ENCODE measurements at regions not wholly inside any gene's neighbourhood (a gene's known extent, or its start where the extent isn't known, plus 50 kb on each side); places are given as distances from the start of the nearest gene placed in this dataset.
"Not testable (repeated sequence)": the region's sequence is repeated elsewhere in the genome, so short reads cannot be mapped to it uniquely, and the experiment has no call there.

DNA sequence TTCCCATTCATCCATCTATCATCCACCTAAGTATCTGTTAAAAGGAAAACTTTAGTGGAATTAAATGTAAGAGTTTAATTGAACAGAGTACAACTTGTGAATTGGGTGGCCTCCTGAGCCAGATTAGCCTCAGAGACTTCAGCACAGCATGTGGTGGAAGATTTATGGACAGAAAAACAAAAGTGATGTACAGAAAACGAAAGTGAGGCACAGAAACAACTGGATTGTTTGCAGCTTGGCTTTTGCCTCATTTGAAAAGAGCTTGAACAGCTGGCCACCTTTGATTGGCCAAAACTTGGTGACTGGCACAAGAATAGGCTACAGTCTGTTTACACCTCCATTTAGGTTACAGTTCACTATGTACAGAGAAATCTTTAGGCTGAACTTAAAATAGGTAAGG, 1463.4 kb upstream of the CELF2 start:
- DNase-seq (ENCODE audit: low read depth in 2 of 3, low spot score in 2 of 3): no peak

DNA sequence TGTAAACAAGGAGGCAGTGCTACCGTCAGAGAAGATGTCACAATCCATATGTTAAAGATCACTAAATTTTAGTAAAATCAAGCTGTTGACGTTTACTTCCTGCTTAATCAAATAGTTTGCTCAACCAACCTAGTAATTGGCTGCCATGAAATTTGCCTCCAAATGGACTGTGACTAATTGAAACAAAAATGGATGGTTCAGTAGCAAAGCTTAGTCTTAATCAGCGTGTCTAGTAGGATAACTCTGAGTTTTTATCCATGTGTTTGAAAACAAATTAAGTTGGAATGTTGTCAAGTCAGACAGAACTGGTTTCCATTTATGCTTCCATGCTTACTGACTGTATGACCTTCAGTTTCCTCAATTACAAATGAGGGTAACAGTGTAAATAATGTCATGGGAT, 1456.7 kb upstream of the CELF2 start:
- DNase-seq (ENCODE audit: low read depth in 2 of 3, low spot score in 2 of 3): no peak

DNA sequence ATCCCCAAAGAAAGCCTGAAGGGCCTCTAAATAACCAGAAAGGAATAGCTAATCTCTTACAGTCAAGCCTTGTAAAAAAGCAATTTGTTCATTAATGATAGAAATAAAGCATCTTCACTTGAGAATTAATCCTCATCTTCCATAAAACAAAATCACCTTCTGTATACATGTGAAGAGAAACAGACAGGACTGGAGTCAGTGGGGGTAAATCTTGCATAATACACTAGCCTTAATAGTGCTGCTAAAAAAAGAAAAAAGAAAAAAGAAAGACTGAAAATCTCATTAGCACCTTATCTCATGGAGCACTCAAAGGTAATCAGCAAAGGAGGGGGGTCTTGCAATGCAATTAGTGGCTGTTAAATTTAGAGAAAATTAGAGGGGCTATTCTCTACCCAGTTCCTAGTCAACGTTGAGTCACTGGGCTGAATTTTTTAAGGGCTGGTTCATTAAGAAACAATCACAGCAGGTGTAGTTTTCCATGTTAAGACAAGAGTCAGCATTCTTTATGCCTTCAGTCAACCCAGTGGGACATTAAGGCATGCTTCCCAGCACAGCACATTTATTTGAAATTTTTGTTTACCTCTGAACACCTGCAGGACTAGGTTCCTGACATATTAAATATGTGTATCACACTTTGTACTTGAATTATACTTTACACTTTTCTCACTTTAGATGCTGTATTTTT, 1455.7 kb upstream of the CELF2 start:
- DNase-seq (ENCODE audit: low read depth in 2 of 3, low spot score in 2 of 3): no peak

DNA sequence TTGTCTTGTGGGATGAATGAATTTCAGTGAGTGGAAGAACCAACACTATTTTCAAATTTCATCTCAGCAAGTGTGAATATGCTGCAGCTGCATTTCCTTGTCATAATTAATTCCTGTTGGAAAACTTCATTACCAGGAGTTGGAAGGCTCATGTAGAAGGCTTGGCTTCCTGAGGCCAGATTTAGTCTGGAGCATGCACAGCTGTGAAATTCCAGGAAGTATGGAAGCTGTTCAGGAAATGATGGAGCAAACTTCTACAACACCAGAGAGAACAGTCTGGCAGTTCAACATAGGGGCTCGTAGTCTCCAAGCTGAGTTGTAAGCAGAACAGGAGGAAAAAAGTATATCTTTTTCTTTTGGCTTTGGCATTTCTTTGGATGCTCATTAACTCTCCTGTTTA, 1439.9 kb upstream of the CELF2 start:
- no peak for DNase-seq (ENCODE audit: low read depth in 2 of 3, low spot score in 2 of 3)

DNA sequence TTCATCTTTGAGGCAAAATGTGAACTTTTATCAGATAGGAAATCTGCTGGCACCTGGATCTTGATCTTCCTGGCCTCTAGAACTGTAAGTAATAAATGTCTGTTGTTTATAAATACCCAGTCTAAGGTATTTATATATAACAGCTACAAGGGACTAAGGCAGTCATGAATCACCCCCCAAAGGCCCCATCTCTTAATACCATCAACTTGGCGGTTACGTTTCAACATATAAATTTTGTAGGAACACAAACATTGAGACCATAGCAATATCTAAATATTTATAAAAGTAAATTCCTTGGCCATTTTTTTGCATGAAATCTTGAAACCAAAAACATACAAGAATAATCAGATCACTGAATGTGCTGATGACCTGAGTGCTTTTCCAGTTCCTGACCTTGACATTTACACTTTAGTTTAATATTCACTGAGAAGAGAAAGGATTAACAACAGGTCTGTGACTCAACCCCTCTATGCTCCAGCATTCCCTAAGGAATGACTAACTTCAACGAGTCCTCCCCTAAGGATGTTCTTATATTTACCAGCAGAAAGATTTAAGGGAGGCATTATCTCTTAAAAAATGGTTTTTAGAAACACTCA, 1438.5 kb upstream of the CELF2 start:
- no peak for DNase-seq (ENCODE audit: low read depth in 2 of 3, low spot score in 2 of 3)

DNA sequence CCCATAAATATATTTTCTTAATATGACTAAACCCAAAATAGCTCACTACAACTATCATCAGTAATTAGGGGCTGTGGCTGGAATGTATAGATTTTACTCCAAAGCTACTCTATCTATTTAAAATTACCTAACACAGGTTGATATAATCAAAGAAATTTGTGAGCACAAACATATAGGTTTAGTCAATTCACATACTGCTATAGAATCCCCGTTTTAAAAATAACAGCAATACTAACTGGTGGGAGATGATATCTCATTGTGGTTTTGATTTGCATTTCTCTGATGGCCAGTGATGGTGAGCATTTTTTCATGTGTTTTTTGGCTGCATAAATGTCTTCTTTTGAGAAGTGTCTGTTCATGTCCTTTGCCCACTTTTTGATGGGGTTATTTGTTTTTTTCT, 1434.9 kb upstream of the CELF2 start:
- DNase-seq (ENCODE audit: low read depth in 2 of 3, low spot score in 2 of 3): not testable (repeated sequence)

DNA sequence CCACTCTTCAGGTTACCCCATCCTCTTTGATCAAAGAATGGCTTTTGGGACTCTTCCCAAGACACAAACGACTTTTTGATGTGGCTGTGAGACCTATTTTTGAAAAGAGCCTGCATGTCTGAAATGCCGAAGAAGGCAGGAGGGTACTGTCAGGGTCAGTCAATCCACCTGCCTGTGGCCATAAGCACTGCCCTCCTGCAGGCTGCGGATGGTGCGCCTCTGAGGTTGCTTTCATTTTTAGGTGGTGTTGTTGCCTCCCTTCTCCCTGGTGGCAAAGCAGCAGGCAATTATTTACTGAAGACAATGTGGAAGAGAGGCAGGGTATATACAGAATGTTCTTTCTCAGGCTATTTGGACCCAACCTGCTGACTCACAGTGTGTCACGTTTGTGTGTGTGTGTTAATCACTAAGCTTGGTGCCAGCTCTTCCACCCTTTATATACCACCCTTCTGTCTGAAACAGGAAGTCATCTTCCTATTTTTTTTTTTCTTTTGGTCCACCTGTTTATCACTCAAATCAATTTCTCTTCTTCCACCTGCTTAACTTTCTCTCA, 1421.2 kb upstream of the CELF2 start:
- DNase-seq (ENCODE audit: low read depth in 2 of 3, low spot score in 2 of 3): no peak

DNA sequence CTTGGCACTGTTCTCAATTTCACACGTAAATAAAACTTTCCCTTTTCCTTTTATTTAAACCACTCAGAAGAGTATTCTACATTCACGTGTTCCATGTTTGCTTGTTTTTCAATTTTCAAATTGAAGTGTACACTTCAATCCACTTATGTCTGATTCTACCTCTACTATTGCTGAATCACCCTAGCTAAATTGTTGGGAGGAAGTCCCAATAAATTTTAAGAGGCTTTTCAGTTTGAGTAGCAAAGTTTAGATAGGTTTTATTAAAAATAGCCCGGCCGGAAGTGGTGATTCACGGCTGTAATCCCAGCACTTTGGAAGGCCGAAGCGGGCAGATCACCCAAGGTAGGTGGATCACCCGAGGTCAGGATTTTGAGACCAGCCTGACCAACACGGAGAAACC, 1414.7 kb upstream of the CELF2 start:
- DNase-seq (ENCODE audit: low read depth in 2 of 3, low spot score in 2 of 3): no peak

DNA sequence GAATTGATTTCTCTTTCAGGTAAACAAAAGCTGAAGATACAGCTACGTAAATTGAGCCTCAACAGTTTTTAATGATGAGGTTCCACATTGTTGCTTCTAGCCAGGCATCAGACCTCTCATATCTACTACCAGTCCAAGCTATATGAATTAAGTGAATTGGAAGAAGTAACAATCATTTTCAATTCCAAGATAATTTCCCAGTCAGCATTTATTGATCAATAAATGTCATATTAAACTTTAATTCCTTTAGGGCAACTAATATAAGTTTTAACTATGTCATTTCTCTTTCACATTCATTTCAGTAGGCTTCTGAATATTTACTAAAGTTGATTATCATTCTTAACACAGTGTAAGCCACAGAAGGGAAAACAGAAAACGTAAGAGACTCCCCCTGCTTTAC, 1413.7 kb upstream of the CELF2 start:
- DNase-seq (ENCODE audit: low read depth in 2 of 3, low spot score in 2 of 3): no peak

DNA sequence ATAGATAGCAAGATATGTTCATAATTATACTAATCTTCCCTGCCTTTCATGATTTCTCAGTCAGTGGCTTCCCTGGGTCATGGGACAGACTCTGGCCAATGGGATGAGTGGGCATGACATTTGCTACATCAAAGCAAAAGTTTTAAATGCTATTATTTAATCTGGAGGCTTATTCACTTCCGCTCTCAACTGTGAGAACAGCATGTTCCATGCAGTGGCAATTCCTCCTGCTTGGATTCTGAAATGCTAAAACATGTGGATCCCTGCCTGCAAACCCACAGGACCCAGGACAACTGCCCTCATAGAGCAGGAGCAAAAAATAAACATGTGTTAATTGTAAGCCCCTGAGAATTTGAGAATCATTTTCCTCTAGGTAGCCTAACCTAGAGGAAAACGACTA, 1412.4 kb upstream of the CELF2 start:
- no peak for DNase-seq (ENCODE audit: low read depth in 2 of 3, low spot score in 2 of 3)

DNA sequence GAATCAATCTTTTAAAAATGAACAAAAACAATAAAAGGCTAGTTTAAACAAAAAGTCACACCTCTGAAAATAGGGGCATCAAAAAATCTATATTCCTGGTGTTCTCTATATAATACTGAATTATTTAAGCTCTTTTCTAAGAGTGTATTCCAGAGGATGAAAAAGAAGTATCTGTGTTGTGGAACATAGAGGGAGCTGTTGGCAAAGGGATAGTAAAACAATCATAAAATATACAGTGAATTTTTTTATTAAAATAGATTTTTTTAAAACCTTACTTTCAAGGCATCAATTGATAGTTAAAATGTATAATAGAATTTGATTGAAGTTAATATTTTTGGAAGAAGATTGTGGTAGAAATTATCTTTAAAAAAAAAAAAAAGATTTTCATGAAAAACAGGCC, 1409.1 kb upstream of the CELF2 start:
- DNase-seq (ENCODE audit: low read depth in 2 of 3, low spot score in 2 of 3): no peak

DNA sequence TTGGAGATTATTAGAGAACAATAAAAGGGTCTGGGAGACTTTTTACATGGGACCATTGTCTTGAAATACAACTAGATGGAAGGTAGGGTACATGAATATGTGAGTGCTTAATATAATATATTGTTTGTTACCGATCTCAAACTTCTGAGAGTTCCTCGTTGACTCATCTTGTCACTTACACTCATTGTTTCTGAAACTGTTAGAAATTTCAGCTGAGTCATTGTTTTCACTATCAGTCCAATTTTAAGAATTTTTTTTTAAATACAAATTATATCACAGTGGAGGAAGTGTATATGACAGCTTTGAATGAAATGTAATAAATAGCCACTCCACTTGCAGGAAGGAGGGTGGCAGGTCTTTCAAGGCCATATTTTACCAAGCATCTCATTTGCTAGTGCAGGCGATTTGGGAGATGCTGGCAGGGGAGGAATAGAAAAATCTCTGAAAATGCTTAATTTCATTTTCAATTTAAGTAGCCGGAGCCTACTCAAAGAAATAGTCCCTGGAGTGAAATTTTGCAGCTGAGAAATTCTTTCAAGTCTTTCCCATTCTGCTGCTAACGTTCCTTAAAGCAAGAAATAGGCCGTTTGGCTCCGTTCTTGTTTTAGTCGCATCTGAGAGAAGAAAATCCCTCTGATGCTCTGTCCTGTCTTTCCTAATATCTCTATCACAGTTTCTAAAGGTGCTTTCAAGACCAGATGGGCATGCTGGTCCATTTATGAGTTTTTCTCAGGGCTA, 1404.2 kb upstream of the CELF2 start:
- no peak for DNase-seq (ENCODE audit: low read depth in 2 of 3, low spot score in 2 of 3)

DNA sequence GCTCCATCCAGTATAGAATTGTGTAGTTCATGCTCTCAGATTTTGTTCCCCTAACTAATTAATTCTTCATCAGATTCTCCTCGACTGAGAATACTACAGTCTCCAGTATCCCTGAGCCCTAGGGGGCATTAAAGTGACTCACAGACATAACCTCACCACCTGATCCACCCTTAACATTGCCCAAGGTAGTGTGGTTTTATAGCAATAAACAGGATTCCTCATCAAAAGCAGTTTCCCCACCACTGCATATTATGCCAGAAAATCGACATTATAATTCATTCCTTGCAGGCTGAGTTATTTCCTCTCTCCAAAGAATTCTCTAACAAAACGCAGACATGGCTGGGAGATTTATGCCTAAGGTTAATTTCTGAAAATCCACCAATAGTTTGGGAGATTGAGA, 1402.5 kb upstream of the CELF2 start:
- no peak for DNase-seq (ENCODE audit: low read depth in 2 of 3, low spot score in 2 of 3)

DNA sequence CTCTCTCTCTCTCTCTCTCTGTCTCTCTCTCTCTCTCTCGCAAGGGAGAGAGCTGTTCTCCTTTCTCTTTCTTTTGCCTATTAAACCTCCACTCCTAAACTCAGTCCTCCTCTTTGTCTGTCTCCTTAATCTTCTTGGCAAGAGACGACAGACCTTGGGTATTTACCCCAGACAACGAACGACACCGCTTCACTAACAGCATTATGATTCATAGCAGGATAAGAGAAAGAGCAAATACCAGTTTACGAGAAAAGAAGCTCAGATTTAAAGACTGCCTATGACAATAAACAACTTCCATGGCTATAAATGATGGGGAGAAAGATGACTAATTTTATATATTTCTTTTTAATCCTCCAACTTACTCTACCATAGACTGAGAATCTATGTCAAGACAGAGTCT, 1396.5 kb upstream of the CELF2 start:
- DNase-seq (ENCODE audit: low read depth in 2 of 3, low spot score in 2 of 3): no peak

DNA sequence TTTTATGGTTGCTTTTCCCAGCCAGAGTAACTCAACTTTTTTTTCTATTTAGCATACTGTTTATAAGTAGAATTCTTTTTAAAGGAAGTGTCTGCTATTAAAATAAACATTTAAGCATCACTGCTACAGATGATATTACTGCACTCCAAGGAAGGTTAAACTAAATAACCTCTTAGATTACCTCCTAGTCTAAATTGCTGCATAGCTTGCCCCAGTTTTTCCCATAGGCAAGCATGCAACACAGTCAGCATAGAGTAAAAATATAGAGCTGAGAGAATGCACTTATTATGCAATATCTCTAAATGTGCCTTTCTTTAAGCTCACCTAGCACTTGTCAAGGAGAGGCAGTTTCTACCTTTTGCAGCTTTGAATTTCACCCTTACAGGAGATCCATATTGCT, 1392.4 kb upstream of the CELF2 start:
- no peak for DNase-seq (ENCODE audit: low read depth in 2 of 3, low spot score in 2 of 3)

DNA sequence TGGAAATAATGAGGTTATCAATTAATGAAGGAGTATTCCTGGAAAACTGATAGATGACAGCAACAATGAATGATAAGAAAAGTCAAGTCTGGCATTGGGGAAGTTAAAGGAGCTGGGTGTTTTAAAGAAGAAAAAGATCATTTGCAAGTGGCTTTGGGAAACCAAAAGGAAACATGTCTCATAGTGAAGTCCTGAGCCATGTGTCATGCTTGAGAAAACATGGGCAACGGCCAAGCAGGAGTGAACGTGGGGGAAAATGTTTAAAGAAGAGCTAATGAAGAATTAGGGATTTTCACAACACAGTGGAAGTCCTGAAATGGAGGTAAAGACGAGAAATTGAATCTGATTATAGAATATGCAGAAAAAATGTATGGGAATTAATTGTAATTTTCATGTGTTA, 1383.2 kb upstream of the CELF2 start:
- DNase-seq (ENCODE audit: low read depth in 2 of 3, low spot score in 2 of 3): no peak

DNA sequence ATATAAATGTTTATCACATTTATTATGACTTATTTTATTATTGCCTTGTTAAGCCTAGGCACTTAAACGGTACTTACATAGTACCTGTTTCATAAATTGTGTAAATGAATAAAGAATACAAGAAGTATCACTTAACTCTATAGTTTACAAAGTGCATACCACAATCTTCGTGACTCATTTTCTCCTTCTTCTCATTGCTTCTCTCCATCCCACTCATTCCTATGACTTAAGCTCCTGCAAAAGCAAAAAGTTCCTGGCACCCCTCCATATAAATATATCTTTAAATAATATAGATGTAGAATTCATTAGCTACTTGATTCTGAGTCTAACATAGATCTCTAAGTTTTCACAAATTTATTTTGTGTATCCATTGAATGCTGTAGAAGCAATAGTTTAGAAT, 1382.0 kb upstream of the CELF2 start:
- no peak for DNase-seq (ENCODE audit: low read depth in 2 of 3, low spot score in 2 of 3)

DNA sequence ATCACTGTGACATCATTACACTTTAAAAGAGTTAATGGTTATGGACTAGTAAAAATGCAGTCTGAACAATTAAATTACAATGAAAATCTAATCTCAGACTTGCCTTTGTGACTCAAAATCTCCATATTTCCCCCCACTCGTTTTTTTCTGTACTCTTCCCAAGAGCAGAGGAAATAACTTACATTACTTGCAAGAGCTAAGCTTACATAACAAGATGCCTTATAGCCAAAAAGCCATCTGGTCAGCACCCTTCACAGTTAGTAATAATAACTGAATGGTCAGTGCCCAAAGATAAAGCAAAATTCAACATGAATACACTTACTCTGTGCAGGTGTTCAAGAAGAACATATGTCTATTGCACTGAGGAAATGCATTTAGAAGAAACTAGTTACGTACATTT, 1381.5 kb upstream of the CELF2 start:
- DNase-seq (ENCODE audit: low read depth in 2 of 3, low spot score in 2 of 3): no peak

DNA sequence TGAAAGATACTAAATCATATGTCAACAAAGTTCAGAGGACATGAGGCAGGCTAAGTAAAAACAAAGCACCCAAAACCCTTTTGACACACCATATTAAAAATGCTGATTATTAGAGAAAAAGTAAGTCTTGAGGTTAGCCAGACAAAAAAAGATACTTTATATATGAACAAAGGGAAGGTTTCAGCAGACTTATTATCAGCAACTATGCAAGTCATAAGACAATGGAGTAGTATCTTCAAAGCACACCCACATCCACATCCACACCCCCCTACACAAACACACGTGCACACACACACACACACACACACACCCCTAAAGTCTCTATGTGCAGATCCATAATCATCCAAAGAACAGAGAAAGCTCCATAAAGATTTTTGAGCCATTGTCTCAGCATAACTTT, 1373.9 kb upstream of the CELF2 start:
- no peak for DNase-seq (ENCODE audit: low read depth in 2 of 3, low spot score in 2 of 3)

DNA sequence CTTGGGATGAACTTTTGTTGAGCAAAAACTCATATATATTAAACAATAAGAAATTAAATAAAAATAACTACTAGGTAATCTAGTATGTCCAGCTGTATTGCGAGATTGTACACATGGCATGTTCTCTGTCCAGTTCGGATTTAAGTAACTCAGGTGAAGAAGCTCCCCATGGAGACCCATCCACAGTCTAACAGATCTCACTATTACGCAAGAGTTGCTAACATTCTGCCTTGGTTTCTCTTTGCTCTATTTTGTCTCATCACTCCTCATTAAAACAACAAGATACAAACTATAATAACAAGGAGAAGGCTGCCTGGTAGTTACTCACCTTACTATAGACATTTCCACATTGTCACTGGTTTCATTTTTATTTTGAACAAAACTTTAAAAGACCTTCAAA, 1372.3 kb upstream of the CELF2 start:
- DNase-seq (ENCODE audit: low read depth in 2 of 3, low spot score in 2 of 3): no peak

DNA sequence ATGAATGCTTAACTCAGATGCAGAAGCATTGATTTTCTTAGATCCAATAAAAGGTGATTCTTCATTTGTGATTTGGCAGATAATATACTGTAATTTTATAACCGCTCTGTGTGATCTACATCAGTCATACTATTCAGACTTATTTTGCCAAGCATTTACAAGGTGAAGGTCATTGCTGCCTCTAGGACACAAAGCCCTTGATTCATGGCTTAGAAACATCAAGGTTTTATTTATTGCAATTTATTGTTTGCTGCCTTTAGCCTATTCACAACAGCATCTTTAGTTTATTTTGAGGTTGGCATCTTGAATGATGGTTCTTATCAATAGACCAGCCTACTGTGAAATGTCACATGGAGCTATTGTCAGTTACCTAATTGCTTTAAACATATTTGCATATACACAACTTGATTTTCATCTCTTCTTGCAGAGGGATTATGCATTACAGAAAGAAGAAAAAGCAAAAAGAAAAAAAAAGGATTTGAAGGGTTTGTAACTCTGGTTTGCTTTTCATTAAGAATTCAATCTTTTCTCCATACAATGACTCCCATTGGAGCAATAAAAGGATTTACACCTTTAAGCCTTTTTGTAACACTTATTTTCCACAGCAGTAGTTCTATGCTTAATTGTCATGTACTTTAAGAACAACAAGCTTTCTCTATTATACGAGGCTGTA, 1371.6 kb upstream of the CELF2 start:
- DNase-seq (ENCODE audit: low read depth in 2 of 3, low spot score in 2 of 3): no peak

DNA sequence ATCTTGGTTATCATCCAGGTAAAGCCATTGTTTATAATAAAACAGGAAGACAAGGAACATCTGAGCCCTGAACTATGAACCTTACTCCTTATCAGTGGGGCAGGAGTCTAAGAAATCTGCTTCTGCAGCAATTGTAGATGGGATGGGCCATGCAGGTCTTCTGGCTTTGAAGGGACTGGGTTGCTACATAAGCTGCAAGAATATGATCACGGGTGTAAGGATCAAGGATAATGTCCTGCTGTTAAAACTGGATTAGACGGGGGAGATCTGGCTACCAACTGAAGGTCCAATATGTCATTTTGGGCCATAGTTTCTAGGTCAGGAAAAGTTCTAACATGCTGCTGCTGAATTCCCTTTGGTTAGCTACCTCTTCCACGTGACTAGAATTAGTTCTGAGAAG, 1363.4 kb upstream of the CELF2 start:
- DNase-seq (ENCODE audit: low read depth in 2 of 3, low spot score in 2 of 3): no peak

Measured in activated CD8-positive, alpha-beta memory T cell treated with anti-CD3 and anti-CD28 coated beads for 48 hours (primary cell).